GM04504 (cell line): ENCODE measurements at regions not wholly inside any gene's neighbourhood (a gene's known extent, or its start where the extent isn't known, plus 50 kb on each side); places are given as distances from the start of the nearest gene placed in this dataset.
"Not testable (repeated sequence)": the region's sequence is repeated elsewhere in the genome, so short reads cannot be mapped to it uniquely, and the experiment has no call there.

Experiments
- DNase-seq: peaks from one replicate; pipeline ENCODE4 v3.0.0-alpha.2; 2012; ENCODE audit warnings: low read depth

GRCh38 chr15:31179693-31180092 is 78.2 kb upstream of the TRPM1 start:
- no peak for DNase-seq

- no peak for DNase-seq
Observed at GRCh38 chr15:31193291-31193690, 91.8 kb upstream of the TRPM1 start.

- DNase-seq, result no peak
Observed at GRCh38 chr15:31195871-31196270, 94.3 kb upstream of the TRPM1 start.

- DNase-seq, result no peak
Observed at GRCh38 chr15:31197497-31198414, 96.2 kb upstream of the TRPM1 start.

- DNase-seq, result no peak
Observed at GRCh38 chr15:31200735-31201151, 99.2 kb upstream of the TRPM1 start.

GRCh38 chr15:31202953-31203352 is 101.4 kb upstream of the TRPM1 start:
- no peak for DNase-seq

- DNase-seq, result no peak
Observed at GRCh38 chr15:31203999-31204398, 102.5 kb upstream of the TRPM1 start.

- no peak for DNase-seq
Observed at GRCh38 chr15:31206386-31207181, 105.1 kb upstream of the TRPM1 start.

- DNase-seq, result no peak
Observed at GRCh38 chr15:31207246-31207645, 105.7 kb upstream of the TRPM1 start.

- DNase-seq, result not testable (repeated sequence)
Observed at GRCh38 chr15:31207861-31208260, 106.3 kb upstream of the TRPM1 start.

GRCh38 chr15:31208817-31209216 is 107.3 kb upstream of the TRPM1 start:
- no peak for DNase-seq

GRCh38 chr15:31211353-31211752 is 109.8 kb upstream of the TRPM1 start:
- DNase-seq, result no peak

GRCh38 chr15:31212326-31213080 is 111.0 kb upstream of the TRPM1 start:
- no peak for DNase-seq

- no peak for DNase-seq
Observed at GRCh38 chr15:31214158-31214863, 112.3 kb upstream of the KLF13 start.

- DNase-seq, result no peak
Observed at GRCh38 chr15:31214864-31215489, 111.7 kb upstream of the KLF13 start.

- no peak for DNase-seq
Observed at GRCh38 chr15:31215490-31216214, 111.0 kb upstream of the KLF13 start.

GRCh38 chr15:31216215-31216911 is 110.3 kb upstream of the KLF13 start:
- DNase-seq, result no peak

GRCh38 chr15:31217067-31217466 is 109.6 kb upstream of the KLF13 start:
- no peak for DNase-seq

GRCh38 chr15:31217566-31218270 is 108.9 kb upstream of the KLF13 start:
- DNase-seq, result no peak
